KMS-11 (cell line): ENCODE measurements at regions not wholly inside any gene's neighbourhood (a gene's known extent, or its start where the extent isn't known, plus 50 kb on each side); places are given as distances from the start of the nearest gene placed in this dataset.
"Not testable (repeated sequence)": the region's sequence is repeated elsewhere in the genome, so short reads cannot be mapped to it uniquely, and the experiment has no call there.

Experiments
- H2AFZ ChIP-seq: fragments of 200-600 bp; sonication (generic); 2 replicates; pipeline ENCODE4 v1.6.1; 2016; ENCODE audit warnings: antibody characterized with exemption, mixed run types, low read depth
- H3K27ac ChIP-seq: fragments of 200-600 bp; sonication (generic); 2 replicates; pipeline ENCODE4 v1.6.1; 2016; ENCODE audit warnings: mild to moderate bottlenecking, mixed run types
- H3K27me3 ChIP-seq: fragments of 200-600 bp; sonication (generic); 2 replicates; pipeline ENCODE4 v1.6.1; 2017; ENCODE audit warnings: mild to moderate bottlenecking, low read depth, mixed run types, moderate library complexity; ENCODE audit not compliant: insufficient read depth
- H3K36me3 ChIP-seq: fragments of 200-600 bp; sonication (generic); 2 replicates; pipeline ENCODE4 v1.6.1; 2017; ENCODE audit warnings: mild to moderate bottlenecking, mixed run types; ENCODE audit not compliant: insufficient read depth
- H3K4me1 ChIP-seq: fragments of 200-600 bp; sonication (generic); 2 replicates; pipeline ENCODE4 v1.6.1; 2016; ENCODE audit warnings: mild to moderate bottlenecking, low read depth, mixed run types; ENCODE audit not compliant: poor library complexity, severe bottlenecking
- H3K4me2 ChIP-seq: fragments of 200-600 bp; sonication (generic); 2 replicates; pipeline ENCODE4 v1.7.0; 2016; ENCODE audit warnings: mild to moderate bottlenecking, mixed run types
- H3K4me3 ChIP-seq: fragments of 200-600 bp; sonication (generic); IDR thresholded peaks from 2 replicates; pipeline ENCODE4 v1.6.1; 2017; ENCODE audit warnings: low read depth, low read length, mixed read lengths; ENCODE audit not compliant: insufficient read depth
- H3K79me2 ChIP-seq: fragments of 200-600 bp; sonication (generic); 2 replicates; pipeline ENCODE4 v1.6.1; 2016; ENCODE audit warnings: low read depth, mixed run types; ENCODE audit not compliant: insufficient read depth
- H3K9ac ChIP-seq: fragments of 200-600 bp; sonication (generic); 2 replicates; pipeline ENCODE4 v1.6.1; 2016; ENCODE audit warnings: mild to moderate bottlenecking, mixed run types
- H4K20me1 ChIP-seq: fragments of 200-600 bp; sonication (generic); 2 replicates; pipeline ENCODE4 v1.6.1; 2016; ENCODE audit warnings: mild to moderate bottlenecking, mixed run types; ENCODE audit not compliant: insufficient read depth
- TF ChIP-seq, protein P1 (sequence below): fragments of 200-600 bp; sonication (generic); conservative IDR thresholded peaks from 2 replicates; pipeline ENCODE4 v1.6.1; 2017; ENCODE audit warnings: low read depth, mild to moderate bottlenecking, antibody characterized with exemption, low read length, moderate library complexity, mixed read lengths

DNA sequence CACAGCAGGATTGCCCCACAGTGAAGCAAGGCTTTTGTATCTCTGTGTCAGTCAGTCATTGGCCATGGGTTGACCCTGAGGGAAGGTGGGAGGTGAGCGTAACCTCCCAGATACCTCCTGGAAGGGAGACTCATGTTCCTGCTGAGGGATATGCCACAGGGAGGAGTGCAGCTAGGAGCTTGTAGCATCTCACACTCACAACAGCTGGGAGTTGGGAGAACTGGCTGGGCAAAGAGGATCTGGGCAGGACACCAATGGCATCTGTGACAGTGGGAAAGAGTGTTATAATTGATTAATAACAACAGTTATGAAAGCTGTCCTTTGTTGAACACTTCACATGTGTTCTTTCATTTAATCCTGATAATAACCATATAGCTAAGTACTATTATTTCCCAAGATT is 171.0 kb downstream of the TLE3 start:
- no peaks in the 10 kb centered on the region for H3K79me2 ChIP-seq
- no peak overlapping the region for H3K9ac ChIP-seq
- no peaks in the 10 kb centered on the region for H3K27me3 ChIP-seq
- no peaks in the 10 kb centered on the region for H3K36me3 ChIP-seq
- no peak overlapping the region for H3K4me2 ChIP-seq
- H2AFZ ChIP-seq, result no peak overlapping the region
- no peak overlapping the region for H3K27ac ChIP-seq
- H3K4me3 ChIP-seq, result no peak overlapping the region
- H3K4me1 ChIP-seq, result no peaks in the 10 kb centered on the region
- no peaks in the 10 kb centered on the region for H4K20me1 ChIP-seq
- TF ChIP-seq, protein P1, sequence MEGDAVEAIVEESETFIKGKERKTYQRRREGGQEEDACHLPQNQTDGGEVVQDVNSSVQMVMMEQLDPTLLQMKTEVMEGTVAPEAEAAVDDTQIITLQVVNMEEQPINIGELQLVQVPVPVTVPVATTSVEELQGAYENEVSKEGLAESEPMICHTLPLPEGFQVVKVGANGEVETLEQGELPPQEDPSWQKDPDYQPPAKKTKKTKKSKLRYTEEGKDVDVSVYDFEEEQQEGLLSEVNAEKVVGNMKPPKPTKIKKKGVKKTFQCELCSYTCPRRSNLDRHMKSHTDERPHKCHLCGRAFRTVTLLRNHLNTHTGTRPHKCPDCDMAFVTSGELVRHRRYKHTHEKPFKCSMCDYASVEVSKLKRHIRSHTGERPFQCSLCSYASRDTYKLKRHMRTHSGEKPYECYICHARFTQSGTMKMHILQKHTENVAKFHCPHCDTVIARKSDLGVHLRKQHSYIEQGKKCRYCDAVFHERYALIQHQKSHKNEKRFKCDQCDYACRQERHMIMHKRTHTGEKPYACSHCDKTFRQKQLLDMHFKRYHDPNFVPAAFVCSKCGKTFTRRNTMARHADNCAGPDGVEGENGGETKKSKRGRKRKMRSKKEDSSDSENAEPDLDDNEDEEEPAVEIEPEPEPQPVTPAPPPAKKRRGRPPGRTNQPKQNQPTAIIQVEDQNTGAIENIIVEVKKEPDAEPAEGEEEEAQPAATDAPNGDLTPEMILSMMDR, result no peak

DNA sequence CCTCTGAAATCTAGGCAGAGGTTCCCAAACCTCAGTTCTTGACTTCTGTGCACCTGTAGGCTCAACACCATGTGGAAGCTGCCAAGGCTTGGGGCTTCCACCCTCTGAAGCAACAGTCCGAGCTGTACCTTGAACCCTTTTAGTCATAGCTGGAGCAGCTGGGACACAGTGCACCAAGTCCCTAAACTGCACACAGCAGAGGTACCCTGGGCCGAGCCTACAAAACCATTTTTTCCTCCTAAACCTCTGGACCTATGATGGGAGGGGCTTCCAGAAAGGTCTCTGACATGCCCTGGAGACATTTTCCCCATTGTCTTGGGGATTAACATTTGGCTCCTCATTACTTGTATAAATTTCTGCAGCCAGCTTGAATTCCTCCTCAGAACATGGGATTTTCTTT is 168.8 kb downstream of the TLE3 start:
- H3K36me3 ChIP-seq, H3K4me1 ChIP-seq, H2AFZ ChIP-seq, H3K4me2 ChIP-seq, H3K4me3 ChIP-seq, H3K27me3 ChIP-seq, H4K20me1 ChIP-seq, H3K9ac ChIP-seq, H3K27ac ChIP-seq, H3K79me2 ChIP-seq: not testable (repeated sequence)

DNA sequence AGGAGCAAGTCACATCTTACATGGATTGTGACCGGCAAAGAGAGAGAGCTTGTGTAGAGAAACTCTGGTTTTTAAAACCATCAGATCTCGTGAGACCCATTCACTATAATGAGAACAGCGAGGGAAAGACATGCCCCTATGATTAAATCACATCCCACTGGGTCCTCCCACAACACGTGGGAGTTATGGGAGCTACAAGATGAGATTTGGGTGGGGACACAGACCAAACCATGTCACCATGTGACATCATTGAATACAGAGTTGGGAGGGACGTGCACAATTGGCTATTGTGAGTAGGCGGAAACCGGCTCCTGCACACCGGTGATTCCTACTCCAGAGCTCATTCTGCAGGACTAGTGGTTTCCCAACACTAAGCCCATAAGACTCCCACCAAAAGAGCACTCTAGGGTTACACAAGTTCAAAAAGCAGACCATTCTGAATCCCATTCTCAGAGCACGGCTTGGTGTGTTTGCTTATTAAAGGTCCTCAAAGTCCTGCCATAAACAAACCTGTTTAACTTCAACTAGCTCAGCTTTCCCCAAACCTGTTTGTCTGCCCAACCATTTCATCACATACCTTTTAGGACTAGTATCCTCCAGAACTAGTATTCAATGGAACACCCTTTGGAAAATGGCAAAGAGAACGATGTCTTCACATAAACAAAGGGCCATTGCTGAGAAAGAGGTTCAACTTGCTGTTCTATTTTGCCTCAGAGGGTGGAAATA is 167.6 kb downstream of the TLE3 start:
- Histone ChIP-seq H2AFZ (no peak overlapping the region), H3K27ac (no peak overlapping the region)
- TF ChIP-seq, protein P1, result no peak

DNA sequence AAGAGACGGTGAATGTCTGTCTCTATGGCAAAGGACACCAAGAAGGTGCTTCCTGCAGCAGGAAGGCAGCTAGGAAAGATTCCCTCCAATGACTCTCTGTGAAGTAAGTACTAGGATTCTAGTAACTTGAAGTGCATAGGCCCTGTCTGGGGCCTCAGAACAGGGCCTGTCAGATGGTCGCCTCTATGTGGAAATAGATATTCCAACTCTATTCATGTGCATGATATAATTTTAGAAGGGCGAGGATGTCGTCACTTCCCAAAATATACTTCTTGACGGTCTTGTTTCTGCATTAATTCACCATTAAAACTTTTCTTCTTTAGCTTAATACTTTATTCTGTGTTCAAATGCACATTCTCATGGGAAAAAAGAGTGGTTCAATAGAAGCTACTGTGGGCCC is 167.0 kb downstream of the TLE3 start:
- Histone ChIP-seq H3K27ac (no peak overlapping the region), H3K27me3 (no peaks in the 10 kb centered on the region), H3K4me3 (no peak overlapping the region), H3K4me2 (no peak overlapping the region), H3K79me2 (no peaks in the 10 kb centered on the region), H3K4me1 (no peaks in the 10 kb centered on the region), H2AFZ (no peak overlapping the region), H3K36me3 (no peaks in the 10 kb centered on the region), H3K9ac (no peak overlapping the region), H4K20me1 (no peaks in the 10 kb centered on the region)
- TF ChIP-seq, protein P1, result no peak

More for the DNA sequence above, 167.6 kb downstream of the TLE3 start:
- Histone ChIP-seq H4K20me1 (no peaks in the 10 kb centered on the region), H3K36me3 (no peaks in the 10 kb centered on the region), H3K27me3 (no peaks in the 10 kb centered on the region), H3K4me3 (no peak overlapping the region), H3K79me2 (no peaks in the 10 kb centered on the region), H3K4me1 (no peaks in the 10 kb centered on the region), H3K9ac (no peak overlapping the region), H3K4me2 (no peak overlapping the region)

DNA sequence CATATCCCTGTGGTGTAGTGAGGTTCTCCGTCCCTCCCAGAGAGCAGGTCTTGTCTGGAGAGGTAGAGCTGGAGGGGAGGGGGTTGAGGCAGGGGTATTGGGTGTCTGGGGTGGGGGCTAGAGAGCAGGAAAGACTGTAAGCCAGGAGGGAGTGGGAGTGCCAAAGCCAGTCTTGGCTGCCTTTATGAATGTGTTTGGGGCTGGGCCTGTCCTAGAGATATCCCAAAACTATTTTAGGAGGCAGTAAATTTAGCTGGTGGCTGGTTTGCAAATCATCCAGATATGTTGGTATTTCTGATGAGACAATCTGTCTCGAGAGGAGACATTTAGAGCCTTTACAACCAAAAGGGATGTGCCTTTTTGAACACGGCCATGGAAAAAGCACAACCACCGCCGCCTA is 166.6 kb downstream of the TLE3 start:
- Histone ChIP-seq H3K79me2 (no peaks in the 10 kb centered on the region), H3K27ac (no peak overlapping the region), H3K9ac (no peak overlapping the region), H3K36me3 (no peaks in the 10 kb centered on the region), H3K4me2 (no peak overlapping the region), H3K4me1 (no peaks in the 10 kb centered on the region), H3K27me3 (no peaks in the 10 kb centered on the region), H3K4me3 (no peak overlapping the region), H2AFZ (no peak overlapping the region), H4K20me1 (no peaks in the 10 kb centered on the region)
- TF ChIP-seq, protein P1, result no peak
